Right atrium auricular region (tissue), 2 donors: ENCODE measurements at regions not wholly inside any gene's neighbourhood (a gene's known extent, or its start where the extent isn't known, plus 50 kb on each side); places are given as distances from the start of the nearest gene placed in this dataset.

Source experiments
- DNase-seq: peaks from one replicate; pipeline ENCODE4 v3.0.0-alpha.2; 2019; ENCODE audit warnings: low spot score
- H3K27ac ChIP-seq, 2 donors: fragments of 200-600 bp; sonication (generic); 1 replicate in 1 of 2; 2 replicates in 1 of 2; pipeline ENCODE4 v1.5.1; 2016 to 2019
- H3K27me3 ChIP-seq, 2 donors: fragments of 200-600 bp; sonication (generic); one replicate each; pipeline versions ENCODE4 v1.5.1 to v1.6.0; 2017 to 2019
- H3K36me3 ChIP-seq: fragments of 200-600 bp; sonication (generic); one replicate; pipeline ENCODE4 v1.5.1; 2016
- H3K4me1 ChIP-seq, 2 donors: fragments of 200-600 bp; sonication (generic); one replicate each; pipeline versions ENCODE4 v1.5.1 to v1.6.0; 2017 to 2019
- H3K4me3 ChIP-seq, 2 donors: fragments of 200-600 bp; sonication (generic); 1 replicate in 1 of 2; 2 replicates in 1 of 2; pipeline ENCODE4 v1.5.1; 2017 to 2019; ENCODE audit warnings: mild to moderate bottlenecking in 1 of 2, moderate library complexity in 1 of 2
- H3K9me3 ChIP-seq, 2 donors: fragments of 200-600 bp; sonication (generic); one replicate each; pipeline ENCODE4 v1.5.1; 2019
- TF ChIP-seq, protein P1 (sequence below), 2 donors: fragments of 200-600 bp; sonication (generic); IDR thresholded peaks; one replicate each; pipeline ENCODE4 v1.5.1; 2019; ENCODE audit warnings: antibody characterized with exemption in 2 of 2

DNA sequence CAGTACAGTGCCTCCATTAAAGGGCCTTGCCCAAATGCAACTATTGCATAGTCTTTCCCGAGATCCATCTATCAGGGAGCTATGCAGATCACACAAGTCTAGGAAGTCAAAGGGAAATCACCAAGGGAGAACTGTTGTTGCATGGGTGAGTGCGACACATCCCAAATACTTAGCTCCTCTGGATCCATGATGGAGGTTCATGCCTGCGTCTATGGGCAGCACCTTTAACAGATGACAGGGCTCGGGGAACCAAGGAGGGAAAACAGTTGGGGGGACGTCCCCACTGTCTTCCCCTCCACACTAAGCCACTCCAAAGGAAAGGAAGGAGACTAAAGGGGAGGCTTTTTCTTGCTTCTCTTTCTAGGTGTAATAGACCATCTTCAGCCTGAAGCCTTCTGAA is 552.8 kb upstream of the PKDCC start:
- no peak for DNase-seq
- Histone ChIP-seq H3K9me3 (peaks cover 14 to 50% of the 10 kb centered on the region in 2 donors), H3K36me3 (no peaks in the 10 kb centered on the region), H3K27ac (no peak overlapping the region), H3K4me3 (no peak overlapping the region), H3K4me1 (no peaks in the 10 kb centered on the region), H3K27me3 (no peaks in the 10 kb centered on the region)
- TF ChIP-seq, protein P1, sequence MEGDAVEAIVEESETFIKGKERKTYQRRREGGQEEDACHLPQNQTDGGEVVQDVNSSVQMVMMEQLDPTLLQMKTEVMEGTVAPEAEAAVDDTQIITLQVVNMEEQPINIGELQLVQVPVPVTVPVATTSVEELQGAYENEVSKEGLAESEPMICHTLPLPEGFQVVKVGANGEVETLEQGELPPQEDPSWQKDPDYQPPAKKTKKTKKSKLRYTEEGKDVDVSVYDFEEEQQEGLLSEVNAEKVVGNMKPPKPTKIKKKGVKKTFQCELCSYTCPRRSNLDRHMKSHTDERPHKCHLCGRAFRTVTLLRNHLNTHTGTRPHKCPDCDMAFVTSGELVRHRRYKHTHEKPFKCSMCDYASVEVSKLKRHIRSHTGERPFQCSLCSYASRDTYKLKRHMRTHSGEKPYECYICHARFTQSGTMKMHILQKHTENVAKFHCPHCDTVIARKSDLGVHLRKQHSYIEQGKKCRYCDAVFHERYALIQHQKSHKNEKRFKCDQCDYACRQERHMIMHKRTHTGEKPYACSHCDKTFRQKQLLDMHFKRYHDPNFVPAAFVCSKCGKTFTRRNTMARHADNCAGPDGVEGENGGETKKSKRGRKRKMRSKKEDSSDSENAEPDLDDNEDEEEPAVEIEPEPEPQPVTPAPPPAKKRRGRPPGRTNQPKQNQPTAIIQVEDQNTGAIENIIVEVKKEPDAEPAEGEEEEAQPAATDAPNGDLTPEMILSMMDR (IDR thresholded peaks at IDR 0.05) = no peak

DNA sequence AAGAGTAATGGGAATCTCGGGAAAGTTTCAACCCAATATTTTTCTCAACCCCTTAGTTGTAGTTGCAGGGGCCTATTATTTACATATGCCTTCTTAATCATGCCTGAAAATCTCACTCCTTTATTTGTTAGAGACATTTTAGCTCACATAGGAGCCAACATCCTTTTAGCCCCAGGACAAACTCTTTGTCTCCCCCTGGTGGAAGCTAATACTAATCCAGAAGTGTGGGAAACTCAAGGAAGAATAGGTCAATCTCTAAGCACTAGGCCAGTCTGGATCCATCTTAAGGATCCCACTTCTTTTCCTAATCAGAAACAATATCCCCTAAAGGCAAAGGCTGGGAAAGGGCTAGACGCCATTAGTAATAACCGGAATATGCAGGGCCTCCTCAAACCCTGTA is 550.9 kb upstream of the PKDCC start:
- DNase-seq = no peak
- H3K27me3 ChIP-seq = no peaks in the 10 kb centered on the region
- no peaks in the 10 kb centered on the region for H3K36me3 ChIP-seq
- H3K9me3 ChIP-seq = peaks cover 14 to 66% of the 10 kb centered on the region in 2 donors
- H3K4me1 ChIP-seq = no peaks in the 10 kb centered on the region
- no peak overlapping the region for H3K27ac ChIP-seq
- TF ChIP-seq, protein P1 (IDR thresholded peaks at IDR 0.05) = no peak
- no peak overlapping the region for H3K4me3 ChIP-seq

DNA sequence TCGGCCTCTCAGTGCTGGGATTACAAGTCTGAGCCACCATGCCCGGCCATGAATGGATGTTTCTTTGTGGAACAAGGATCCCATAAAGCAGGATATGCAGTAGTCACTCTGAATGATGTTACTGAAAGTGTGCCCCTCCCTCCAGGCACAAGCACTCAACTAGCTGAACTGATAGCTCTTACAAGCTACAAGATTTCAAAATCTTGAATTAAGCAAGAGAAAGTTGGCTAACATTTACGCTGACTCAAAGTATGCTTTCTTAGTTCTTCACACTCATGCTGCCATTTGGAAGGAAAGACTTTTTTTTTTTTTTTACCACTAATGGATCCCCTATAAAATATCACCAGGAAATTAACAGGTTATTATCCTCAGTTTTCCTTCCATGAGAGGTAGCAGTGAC is 549.0 kb upstream of the PKDCC start:
- DNase-seq = no peak
- no peaks in the 10 kb centered on the region for H3K4me1 ChIP-seq
- no peak overlapping the region for H3K27ac ChIP-seq
- no peaks in the 10 kb centered on the region for H3K27me3 ChIP-seq
- H3K4me3 ChIP-seq = no peak overlapping the region
- TF ChIP-seq, protein P1 (IDR thresholded peaks at IDR 0.05) = no peak
- peaks cover 14 to 59% of the 10 kb centered on the region in 2 donors for H3K9me3 ChIP-seq
- no peaks in the 10 kb centered on the region for H3K36me3 ChIP-seq

DNA sequence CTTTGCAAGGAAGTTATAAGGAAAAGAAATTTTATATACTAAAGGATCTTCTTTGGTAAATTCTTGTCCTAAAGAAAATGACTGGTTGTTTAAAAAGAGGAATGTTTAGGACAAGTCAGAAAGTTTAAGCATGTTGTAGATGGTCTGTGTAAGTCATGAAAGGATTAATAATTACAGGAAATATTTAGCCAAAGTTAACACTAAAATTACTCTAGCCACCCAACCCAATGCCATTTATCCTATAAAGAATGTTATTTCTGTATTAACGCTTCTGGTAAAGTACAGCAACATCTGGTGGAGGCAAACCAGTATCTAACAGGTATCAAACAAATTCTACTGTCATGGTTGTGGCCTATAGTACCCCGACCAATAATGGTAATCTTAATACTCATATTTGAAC is 546.9 kb upstream of the PKDCC start:
- H3K36me3 ChIP-seq = no peaks in the 10 kb centered on the region
- TF ChIP-seq, protein P1 (IDR thresholded peaks at IDR 0.05) = no peak
- H3K9me3 ChIP-seq = peaks cover 0 to 39% of the 10 kb centered on the region in 2 donors
- H3K4me3 ChIP-seq = no peak overlapping the region
- no peaks in the 10 kb centered on the region for H3K27me3 ChIP-seq
- DNase-seq = no peak
- no peaks in the 10 kb centered on the region for H3K4me1 ChIP-seq
- H3K27ac ChIP-seq = no peak overlapping the region

DNA sequence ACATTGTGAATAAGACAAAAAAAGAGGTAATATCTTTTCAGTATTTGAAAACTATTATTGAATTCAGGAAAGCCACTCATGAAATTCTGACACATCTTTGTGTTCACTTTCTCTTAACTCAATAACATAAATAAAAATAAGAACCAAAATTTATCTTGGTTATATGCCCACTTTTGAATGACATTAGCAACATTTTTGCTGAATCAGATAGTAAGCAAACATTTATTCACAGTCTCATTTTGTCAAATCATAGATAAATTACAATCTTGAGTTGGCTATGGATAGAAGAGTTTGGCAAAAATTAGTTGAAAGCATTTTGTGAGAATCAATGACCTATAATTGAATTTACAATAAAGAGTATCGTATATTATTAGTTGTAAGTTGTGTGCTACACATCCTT is 545.1 kb upstream of the PKDCC start:
- Histone ChIP-seq H3K4me3 (no peak overlapping the region), H3K27me3 (no peaks in the 10 kb centered on the region), H3K27ac (no peak overlapping the region), H3K36me3 (no peaks in the 10 kb centered on the region), H3K9me3 (peaks cover 0 to 22% of the 10 kb centered on the region in 2 donors), H3K4me1 (no peaks in the 10 kb centered on the region)
- no peak for DNase-seq
- TF ChIP-seq, protein P1 (IDR thresholded peaks at IDR 0.05) = no peak

DNA sequence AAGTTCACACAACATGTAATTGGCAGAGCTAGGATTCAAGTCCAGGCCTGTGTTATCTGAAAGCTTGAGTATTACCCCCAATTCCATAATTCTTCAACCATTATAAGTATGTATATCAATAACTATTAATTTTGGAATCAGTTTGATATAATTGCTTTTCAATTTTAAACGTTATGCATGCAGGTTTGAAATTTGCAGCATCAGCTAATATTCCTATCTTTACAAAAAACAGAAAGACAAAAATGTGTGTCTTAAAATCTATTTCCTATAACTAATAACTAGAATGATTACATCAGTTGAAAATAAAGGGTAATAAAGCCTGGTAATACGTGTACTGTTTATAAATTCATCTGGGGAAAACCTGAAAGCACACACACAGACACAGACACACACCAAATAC is 543.3 kb upstream of the PKDCC start:
- H3K36me3 ChIP-seq = no peaks in the 10 kb centered on the region
- TF ChIP-seq, protein P1 (IDR thresholded peaks at IDR 0.05) = no peak
- H3K9me3 ChIP-seq = peaks cover 0 to 17% of the 10 kb centered on the region in 2 donors
- H3K27me3 ChIP-seq = no peaks in the 10 kb centered on the region
- no peak for DNase-seq
- no peak overlapping the region for H3K27ac ChIP-seq
- H3K4me3 ChIP-seq = no peak overlapping the region
- H3K4me1 ChIP-seq = no peaks in the 10 kb centered on the region
